NCI-H345 treated with DMSO at 0.1 percent for 48 hours (cell line): ENCODE measurements at regions not wholly inside any gene's neighbourhood (a gene's known extent, or its start where the extent isn't known, plus 50 kb on each side); places are given as distances from the start of the nearest gene placed in this dataset.

ENCODE experiments used
- DNase-seq: peaks from one replicate; lab custom pipeline; 2025; ENCODE audit not compliant: unreplicated experiment; lab: John Stamatoyannopoulos, UW

- DNase-seq: no peak
These were observed 334.0 kb upstream of the CHD6 start for GRCh38 chr20:41952166-41952565.

- no peak for DNase-seq
These were observed 333.4 kb upstream of the CHD6 start for GRCh38 chr20:41951615-41952014.

- no peak for DNase-seq
These were observed 321.5 kb upstream of the CHD6 start for GRCh38 chr20:41939659-41940058.

GRCh38 chr20:41938353-41938752 lies 320.2 kb upstream of the CHD6 start:
- DNase-seq: no peak

- DNase-seq: no peak
These were observed 317.1 kb upstream of the CHD6 start for GRCh38 chr20:41935259-41935791.

GRCh38 chr20:41932431-41932830 lies 314.3 kb upstream of the CHD6 start:
- DNase-seq: no peak

GRCh38 chr20:41927655-41928054 lies 309.5 kb upstream of the CHD6 start:
- DNase-seq: no peak

GRCh38 chr20:41927189-41927588 lies 309.0 kb upstream of the CHD6 start:
- DNase-seq: no peak

GRCh38 chr20:41925476-41925875 lies 307.3 kb upstream of the CHD6 start:
- DNase-seq: no peak

- no peak for DNase-seq
These were observed 305.4 kb upstream of the CHD6 start for GRCh38 chr20:41923624-41924023.

GRCh38 chr20:41913146-41913545 lies 295.0 kb upstream of the CHD6 start:
- DNase-seq: no peak

GRCh38 chr20:41910558-41910957 lies 292.4 kb upstream of the CHD6 start:
- DNase-seq: no peak

GRCh38 chr20:41905199-41905598 lies 287.0 kb upstream of the CHD6 start:
- no peak for DNase-seq

- DNase-seq: no peak
These were observed 285.4 kb upstream of the CHD6 start for GRCh38 chr20:41903586-41903985.

- no peak for DNase-seq
These were observed 284.2 kb upstream of the CHD6 start for GRCh38 chr20:41902346-41902745.

GRCh38 chr20:41900201-41900691 lies 282.1 kb upstream of the CHD6 start:
- no peak for DNase-seq

GRCh38 chr20:41897708-41898107 lies 279.5 kb upstream of the CHD6 start:
- no peak for DNase-seq

GRCh38 chr20:41895241-41896032 lies 277.3 kb upstream of the CHD6 start:
- no peak for DNase-seq

GRCh38 chr20:41894255-41894963 lies 276.2 kb upstream of the CHD6 start:
- DNase-seq: no peak

- DNase-seq: no peak
These were observed 273.9 kb upstream of the CHD6 start for GRCh38 chr20:41892031-41892430.

GRCh38 chr20:41889844-41890224 lies 271.7 kb upstream of the CHD6 start:
- DNase-seq: no peak
